H1 (cell line): ENCODE measurements at regions not wholly inside any gene's neighbourhood (a gene's known extent, or its start where the extent isn't known, plus 50 kb on each side); places are given as distances from the start of the nearest gene placed in this dataset.

Source experiments
- CTCF ChIA-PET: fragments of 300-600 bp; sonication (Branson Sonifier 250); formaldehyde crosslinking; loops from one replicate; lab custom pipeline; 2021; ENCODE audit not compliant: partially characterized antibody; lab: Charles Lee
- POLR2A ChIA-PET: fragments of 300-600 bp; sonication (Branson Sonifier 250); formaldehyde crosslinking; loops from one replicate; lab custom pipeline; 2021; ENCODE audit warnings: inconsistent platforms; ENCODE audit not compliant: partially characterized antibody; lab: Charles Lee
- DNase-seq, 2 experiments: peaks; one replicate each; pipeline versions ENCODE4 v3.0.0 to v3.0.0-alpha.2; 2010 to 2022; ENCODE audit warnings: low spot score in 2 of 2, low read depth in 1 of 2, mixed read lengths in 1 of 2
- FAIRE-seq: peaks from 2 replicates; lab custom pipeline; 2011; peaks lifted over from hg19 to GRCh38; lab: Jason Lieb, UNC
- H2AFZ ChIP-seq: 2 replicates; pipeline ENCODE4 v1.8.1; 2012; ENCODE audit warnings: low read length, inconsistent platforms
- H2AK5ac ChIP-seq: 2 replicates; pipeline ENCODE4 v1.6.1; 2013; ENCODE audit warnings: low read depth, low read length
- H2BK120ac ChIP-seq: replicated peaks from 2 replicates; pipeline ENCODE3; 2013; ENCODE audit warnings: low read depth, low read length, inconsistent platforms
- H2BK12ac ChIP-seq: 2 replicates; pipeline ENCODE4 v1.6.1; 2013; ENCODE audit warnings: low read depth, low read length
- H2BK15ac ChIP-seq: 2 replicates; pipeline ENCODE4 v1.6.1; 2013; ENCODE audit warnings: low read length
- H2BK20ac ChIP-seq: 2 replicates; pipeline ENCODE4 v1.6.1; 2013; ENCODE audit warnings: low read length
- H2BK5ac ChIP-seq: 2 replicates; pipeline ENCODE4 v1.6.1; 2013; ENCODE audit warnings: low read depth, low read length
- H3K14ac ChIP-seq: 2 replicates; pipeline ENCODE4 v1.6.1; 2013; ENCODE audit warnings: inconsistent platforms; ENCODE audit not compliant: insufficient read length
- H3K18ac ChIP-seq: 2 replicates; pipeline ENCODE4 v1.6.1; 2013; ENCODE audit warnings: low read length; ENCODE audit errors: extremely low read depth
- H3K23ac ChIP-seq: 2 replicates; pipeline ENCODE4 v1.6.1; 2013; ENCODE audit warnings: inconsistent platforms; ENCODE audit not compliant: insufficient read length
- H3K23me2 ChIP-seq: 2 replicates; pipeline ENCODE4 v1.6.1; 2013; ENCODE audit warnings: low read depth, low read length
- H3K27ac ChIP-seq: 2 replicates; pipeline ENCODE4 v1.6.1; 2011; ENCODE audit warnings: low read depth, low read length, inconsistent platforms
- H3K27me3 ChIP-seq, 4 experiments: replicated peaks in 1 of 4; 1 replicate in 1 of 4; 2 replicates in 3 of 4; pipeline versions ENCODE4 v1.6.1 to v1.8.1; 2011 to 2013; ENCODE audit warnings: low read length in 3 of 4, mild to moderate bottlenecking in 3 of 4, inconsistent platforms in 2 of 4, mixed read lengths in 2 of 4, moderate library complexity in 1 of 4; ENCODE audit not compliant: control insufficient read depth in 3 of 4, insufficient read depth in 3 of 4; ENCODE audit errors: extremely low read depth in 1 of 4
- H3K36me3 ChIP-seq, 4 experiments: 2 replicates each; pipeline versions ENCODE4 v1.6.1 to v1.8.1; 2011 to 2013; ENCODE audit warnings: mild to moderate bottlenecking in 4 of 4, low read length in 3 of 4, moderate library complexity in 2 of 4, control low read depth in 1 of 4, inconsistent platforms in 1 of 4; ENCODE audit not compliant: insufficient read depth in 4 of 4, control insufficient read depth in 2 of 4
- H3K4ac ChIP-seq: replicated peaks from 2 replicates; pipeline ENCODE3; 2013; ENCODE audit warnings: low read length, low read depth, mixed read lengths, inconsistent platforms; ENCODE audit not compliant: insufficient read length
- H3K4me1 ChIP-seq, 4 experiments: replicated peaks in 1 of 4; 1 replicate in 1 of 4; 2 replicates in 3 of 4; pipeline versions ENCODE4 v1.6.1 to v1.8.1; 2011 to 2013; ENCODE audit warnings: low read length in 3 of 4, inconsistent platforms in 2 of 4, mixed read lengths in 1 of 4; ENCODE audit not compliant: insufficient read depth in 4 of 4, control insufficient read depth in 3 of 4
- H3K4me2 ChIP-seq, 2 experiments: 2 replicates each; pipeline versions ENCODE4 v1.6.1 to v1.8.1; 2011 to 2013; ENCODE audit warnings: low read depth in 2 of 2, low read length in 2 of 2, control low read depth in 1 of 2, inconsistent platforms in 1 of 2, mild to moderate bottlenecking in 1 of 2; ENCODE audit not compliant: insufficient read depth in 1 of 2
- H3K4me3 ChIP-seq, 4 experiments: fragments of 200-600, 300-600 bp in 1 of 4; sonication (generic), shearing (Covaris generic), sonication (Bioruptor Twin) in 1 of 4; 2 replicates each; pipeline versions ENCODE4 v1.5.1 to v1.8.1; 2011 to 2016; ENCODE audit warnings: low read length in 4 of 4, low read depth in 3 of 4, control low read depth in 2 of 4, inconsistent platforms in 2 of 4, mild to moderate bottlenecking in 2 of 4, mixed read lengths in 1 of 4, moderate library complexity in 1 of 4; ENCODE audit not compliant: insufficient read depth in 2 of 4; ENCODE audit errors: extremely low read depth in 1 of 4
- H3K56ac ChIP-seq: replicated peaks from 2 replicates; pipeline ENCODE3; 2013; ENCODE audit warnings: low read depth, mild to moderate bottlenecking, mixed read lengths, low read length, inconsistent platforms; ENCODE audit not compliant: insufficient read length
- H3K79me1 ChIP-seq: 2 replicates; pipeline ENCODE4 v1.6.1; 2013; ENCODE audit warnings: low read depth, low read length, control low read depth
- H3K79me2 ChIP-seq, 2 experiments: 2 replicates each; pipeline versions ENCODE4 v1.6.1 to v1.8.1; 2012 to 2013; ENCODE audit warnings: low read length in 2 of 2, mild to moderate bottlenecking in 2 of 2, inconsistent platforms in 1 of 2; ENCODE audit not compliant: insufficient read depth in 2 of 2, control insufficient read depth in 1 of 2
- H3K9ac ChIP-seq, 4 experiments: replicated peaks in 1 of 4; 1 replicate in 1 of 4; 2 replicates in 3 of 4; pipeline versions ENCODE4 v1.6.1 to v1.8.1; 2011 to 2013; ENCODE audit warnings: low read depth in 3 of 4, low read length in 3 of 4, control low read depth in 2 of 4, mild to moderate bottlenecking in 2 of 4, moderate library complexity in 2 of 4, inconsistent platforms in 1 of 4; ENCODE audit errors: extremely low read depth in 1 of 4
- H3K9me3 ChIP-seq, 2 experiments: 2 replicates each; pipeline versions ENCODE4 v1.6.1 to v1.8.1; 2012 to 2013; ENCODE audit warnings: mild to moderate bottlenecking in 2 of 2, moderate library complexity in 2 of 2, control low read depth in 1 of 2, inconsistent platforms in 1 of 2, low read depth in 1 of 2, low read length in 1 of 2, mixed read lengths in 1 of 2; ENCODE audit not compliant: insufficient read depth in 2 of 2
- H4K20me1 ChIP-seq, 2 experiments: replicated peaks in 1 of 2; 2 replicates each; pipeline versions ENCODE3 to v1.8.1; 2011 to 2013; ENCODE audit warnings: inconsistent platforms in 2 of 2, low read length in 2 of 2, mild to moderate bottlenecking in 1 of 2; ENCODE audit not compliant: insufficient read depth in 2 of 2, control insufficient read depth in 1 of 2
- H4K5ac ChIP-seq: 2 replicates; pipeline ENCODE4 v1.6.1; 2013; ENCODE audit warnings: low read length, low read depth, mixed read lengths, inconsistent platforms; ENCODE audit not compliant: insufficient read length
- H4K8ac ChIP-seq: 2 replicates; pipeline ENCODE4 v1.8.0; 2013; ENCODE audit warnings: mild to moderate bottlenecking, moderate library complexity, low read length, inconsistent platforms; ENCODE audit not compliant: insufficient read depth; ENCODE audit errors: extremely low read depth
- H4K91ac ChIP-seq: replicated peaks from 2 replicates; pipeline ENCODE3; 2013; ENCODE audit warnings: low read length, mixed read lengths, inconsistent platforms; ENCODE audit not compliant: insufficient read length
- CBX5 ChIP-seq: fragments of 300-800, 300-1000 bp; sonication (generic); IDR thresholded peaks from 2 replicates; pipeline ENCODE4 v1.7.1; 2016; ENCODE audit warnings: antibody characterized with exemption, low read length, low read depth
- CHD2 ChIP-seq: IDR thresholded peaks from 2 replicates; pipeline ENCODE4 v1.6.1; 2012; ENCODE audit warnings: low read length, improper control_type of control experiment
- EZH2 ChIP-seq: fragments of 200-600 bp; sonication (generic); IDR thresholded peaks from 2 replicates; pipeline ENCODE4 v1.7.1; 2012; ENCODE audit warnings: low read depth, mild to moderate bottlenecking, moderate library complexity, low read length, inconsistent platforms; ENCODE audit not compliant: severe bottlenecking
- FOSL1 ChIP-seq: IDR thresholded peaks from 2 replicates; pipeline ENCODE4 v1.6.1; 2011; ENCODE audit warnings: mild to moderate bottlenecking, low read depth, low read length, moderate library complexity; ENCODE audit not compliant: insufficient read depth
- HDAC2 ChIP-seq, 2 experiments: fragments of 300-600 bp in 1 of 2; sonication (generic) in 1 of 2; IDR thresholded peaks; 2 replicates each; pipeline ENCODE4 v1.6.1; 2011 to 2012; ENCODE audit warnings: low read depth in 2 of 2, low read length in 2 of 2, mild to moderate bottlenecking in 2 of 2, moderate library complexity in 2 of 2, borderline replicate concordance in 1 of 2, inconsistent platforms in 1 of 2
- JUND ChIP-seq: IDR thresholded peaks from 2 replicates; pipeline ENCODE4 v1.6.1; 2011; ENCODE audit warnings: mild to moderate bottlenecking, improper control_type of control experiment, low read length
- MAFK ChIP-seq: IDR thresholded peaks from 2 replicates; pipeline ENCODE4 v1.6.1; 2012; ENCODE audit warnings: low read depth, mild to moderate bottlenecking, improper control_type of control experiment, low read length
- NRF1 ChIP-seq: IDR thresholded peaks from 2 replicates; pipeline ENCODE4 v1.6.1; 2011; ENCODE audit warnings: mild to moderate bottlenecking, low read depth, low read length, improper control_type of control experiment
- POU5F1 ChIP-seq: IDR thresholded peaks from 2 replicates; pipeline ENCODE4 v1.6.1; 2011; ENCODE audit warnings: low read depth, mild to moderate bottlenecking, low read length, moderate library complexity
- TCF12 ChIP-seq: IDR thresholded peaks from 2 replicates; pipeline ENCODE4 v1.6.1; 2011; ENCODE audit warnings: low read depth, mild to moderate bottlenecking, low read length
- WGBS, 2 experiments: shearing (Covaris generic) in 1 of 2; methylation state at CpG; one replicate each; pipeline versions ENCODE4 v1.1.6 to v1.1.7; 2013 to 2015; ENCODE audit warnings: low lambda C conversion rate in 2 of 2, mixed read lengths in 2 of 2, inconsistent platforms in 1 of 2, low coverage in 1 of 2, missing lambda C conversion rate in 1 of 2; ENCODE audit not compliant: insufficient replicate concordance in 2 of 2, insufficient coverage in 1 of 2, insufficient read length in 1 of 2; ENCODE audit errors: extremely low coverage in 1 of 2, missing lambda C conversion rate in 1 of 2; 5-methylcytosine and 5-hydroxymethylcytosine counted together
- TF ChIP-seq, protein P1 (sequence below): IDR thresholded peaks from 2 replicates; pipeline ENCODE4 v1.6.1; 2012; ENCODE audit warnings: low read length, inconsistent platforms
- TF ChIP-seq, protein P2 (sequence below): IDR thresholded peaks from 2 replicates; pipeline ENCODE4 v1.6.1; 2012; ENCODE audit warnings: inconsistent platforms

GRCh38 chr6:14696367-14696766 is 549.5 kb upstream of the JARID2 start:
- Histone ChIP-seq H3K18ac (no peak overlapping the region), H3K27ac (no peak overlapping the region), H3K4me3 (no peak overlapping the region), H2BK20ac (no peak overlapping the region), H3K9me3 (peaks cover 0 to 3% of the 10 kb centered on the region in 2 experiments; a peak in 1 of 4 replicates), H3K79me2 (no peaks in the 10 kb centered on the region), H3K4me1 (no peaks in the 10 kb centered on the region), H2BK15ac (no peak overlapping the region), H3K9ac (no peak overlapping the region), H4K8ac (no peak overlapping the region), H3K4ac (no peak overlapping the region), H3K56ac (no peak overlapping the region), H4K5ac (no peak overlapping the region), H2BK12ac (no peak overlapping the region), H3K79me1 (no peaks in the 10 kb centered on the region), H2BK5ac (no peak overlapping the region), H3K23me2 (no peaks in the 10 kb centered on the region), H3K27me3 (no peaks in the 10 kb centered on the region), H3K4me2 (no peak overlapping the region), H3K36me3 (no peaks in the 10 kb centered on the region), H4K20me1 (no peaks in the 10 kb centered on the region), H4K91ac (no peak overlapping the region), H2BK120ac (no peak overlapping the region), H3K14ac (no peak overlapping the region), H2AK5ac (no peak overlapping the region), H3K23ac (no peak overlapping the region), H2AFZ (no peak overlapping the region)
- FAIRE-seq (no peak), DNase-seq (no peak)
- ChIA-PET CTCF (no interaction called here), POLR2A (no interaction called here)
- WGBS, 2 experiments = 87% methylated on average over 4 of the region's 4 CpGs; no CpG with 5 or more reads in 1 of the 2 experiments
- no peak for TF ChIP-seq EZH2
- no peak for TF ChIP-seq CHD2
- TF ChIP-seq, protein P1, sequence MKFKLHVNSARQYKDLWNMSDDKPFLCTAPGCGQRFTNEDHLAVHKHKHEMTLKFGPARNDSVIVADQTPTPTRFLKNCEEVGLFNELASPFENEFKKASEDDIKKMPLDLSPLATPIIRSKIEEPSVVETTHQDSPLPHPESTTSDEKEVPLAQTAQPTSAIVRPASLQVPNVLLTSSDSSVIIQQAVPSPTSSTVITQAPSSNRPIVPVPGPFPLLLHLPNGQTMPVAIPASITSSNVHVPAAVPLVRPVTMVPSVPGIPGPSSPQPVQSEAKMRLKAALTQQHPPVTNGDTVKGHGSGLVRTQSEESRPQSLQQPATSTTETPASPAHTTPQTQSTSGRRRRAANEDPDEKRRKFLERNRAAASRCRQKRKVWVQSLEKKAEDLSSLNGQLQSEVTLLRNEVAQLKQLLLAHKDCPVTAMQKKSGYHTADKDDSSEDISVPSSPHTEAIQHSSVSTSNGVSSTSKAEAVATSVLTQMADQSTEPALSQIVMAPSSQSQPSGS = no peak
- TF ChIP-seq CBX5 = no peak
- no peak for TF ChIP-seq TCF12
- TF ChIP-seq POU5F1 = no peak
- TF ChIP-seq, protein P2, sequence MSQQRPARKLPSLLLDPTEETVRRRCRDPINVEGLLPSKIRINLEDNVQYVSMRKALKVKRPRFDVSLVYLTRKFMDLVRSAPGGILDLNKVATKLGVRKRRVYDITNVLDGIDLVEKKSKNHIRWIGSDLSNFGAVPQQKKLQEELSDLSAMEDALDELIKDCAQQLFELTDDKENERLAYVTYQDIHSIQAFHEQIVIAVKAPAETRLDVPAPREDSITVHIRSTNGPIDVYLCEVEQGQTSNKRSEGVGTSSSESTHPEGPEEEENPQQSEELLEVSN = no peak
- no peak for TF ChIP-seq NRF1
- no peak for TF ChIP-seq HDAC2 (IDR thresholded peaks at IDR 0.05; ENCODE audit: borderline replicate concordance in 1 of 2, low read depth in 2 of 2, low read length in 2 of 2)
- TF ChIP-seq FOSL1 = no peak
- TF ChIP-seq MAFK = no peak
- TF ChIP-seq JUND = no peak
